ENCODE measurements at regions not wholly inside any gene's neighbourhood (a gene's known extent, or its start where the extent isn't known, plus 50 kb on each side); places are given as distances from the start of the nearest gene placed in this dataset.

GRCh38 chrX:99142745-99143144, 1267.3 kb downstream of the PCDH19 start:
- TF ChIP-seq CTCF (IDR thresholded peaks at IDR 0.05; ENCODE audit: low read depth, low read length), result no peak
- no peak for TF ChIP-seq EZH2phosphoT487 (IDR thresholded peaks at IDR 0.05; ENCODE audit: low read depth)

Data from OCI-LY3 (cell line).